ENCODE measurements at regions not wholly inside any gene's neighbourhood (a gene's known extent, or its start where the extent isn't known, plus 50 kb on each side); places are given as distances from the start of the nearest gene placed in this dataset.

DNA sequence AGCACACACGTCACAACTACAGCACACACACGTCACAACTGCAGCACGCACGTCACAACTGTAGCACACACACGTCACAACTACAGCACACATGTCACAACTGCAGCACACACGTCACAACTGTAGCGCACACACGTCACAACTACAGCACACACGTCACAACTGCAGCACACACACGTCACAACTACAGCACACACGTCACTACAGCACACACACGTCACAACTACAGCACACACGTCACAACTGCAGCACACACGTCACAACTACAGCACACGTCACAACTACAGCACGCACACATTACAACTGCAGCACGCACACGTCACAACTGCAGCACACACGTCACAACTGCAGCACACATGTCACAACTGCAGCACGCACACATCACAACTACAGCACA lies 322.6 kb upstream of the AJAP1 start:
- no peak overlapping the region for H3K4me3 Mint-ChIP-seq

DNA sequence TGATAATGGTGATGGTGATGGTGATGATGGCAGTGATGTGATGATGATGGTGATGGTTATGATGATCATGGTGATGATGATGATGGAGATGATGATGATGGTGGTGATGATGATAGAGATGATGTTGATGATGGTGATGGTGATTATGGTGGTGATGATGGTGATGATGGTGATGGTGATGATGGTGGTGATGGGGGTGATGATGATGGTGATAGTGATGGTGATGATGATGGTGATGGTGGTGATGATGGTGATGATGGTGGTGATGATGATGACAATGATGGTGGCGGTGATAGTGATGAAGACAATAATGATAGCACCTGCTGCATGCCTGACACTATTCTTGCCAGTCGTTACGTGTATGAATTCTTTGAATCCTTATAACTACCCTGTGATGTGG lies 317.9 kb upstream of the AJAP1 start:
- no peak for DNase-seq
- Mint-ChIP-seq H3K36me3 (ENCODE audit: low read depth) (peaks cover 21% of the 10 kb centered on the region; the same call in 1 of the 2 replicates), H3K4me1 (ENCODE audit: low read depth) (no peaks in the 10 kb centered on the region)

More for the DNA sequence above, 322.6 kb upstream of the AJAP1 start:
- Mint-ChIP-seq H3K27ac (no peak overlapping the region), H3K27me3 (ENCODE audit: insufficient read depth) (peaks cover 3% of the 10 kb centered on the region), H3K4me1 (ENCODE audit: low read depth) (no peaks in the 10 kb centered on the region), H3K36me3 (ENCODE audit: low read depth) (peaks cover 22% of the 10 kb centered on the region; the same call in 1 of the 2 replicates), H3K9me3 (peaks cover 71% of the 10 kb centered on the region)
- DNase-seq: no peak
- TF ChIP-seq CTCF (IDR thresholded peaks at IDR 0.05): no peak

GRCh38 chr1:4341421-4341820 lies 313.0 kb upstream of the AJAP1 start:
- no peaks in the 10 kb centered on the region for H3K4me1 Mint-ChIP-seq (ENCODE audit: low read depth)
- no peak overlapping the region for H3K4me3 Mint-ChIP-seq
- H3K9me3 Mint-ChIP-seq: peaks cover 76% of the 10 kb centered on the region
- peaks cover 3% of the 10 kb centered on the region; the same call in 1 of the 2 replicates for H3K27me3 Mint-ChIP-seq (ENCODE audit: insufficient read depth)
- no peak for TF ChIP-seq CTCF (IDR thresholded peaks at IDR 0.05)
- no peak overlapping the region for H3K27ac Mint-ChIP-seq
- H3K36me3 Mint-ChIP-seq (ENCODE audit: low read depth): peaks cover 12% of the 10 kb centered on the region; the same call in 1 of the 2 replicates
- no peak for DNase-seq

More for the DNA sequence above, 317.9 kb upstream of the AJAP1 start:
- no peak for TF ChIP-seq CTCF (IDR thresholded peaks at IDR 0.05)
- Mint-ChIP-seq H3K4me3 (no peak overlapping the region), H3K27ac (no peak overlapping the region), H3K9me3 (peaks cover 68% of the 10 kb centered on the region), H3K27me3 (ENCODE audit: insufficient read depth) (peaks cover 3% of the 10 kb centered on the region; the same call in 1 of the 2 replicates)

GRCh38 chr1:4344065-4344732 lies 310.2 kb upstream of the AJAP1 start:
- Mint-ChIP-seq H3K9me3 (peaks cover 73% of the 10 kb centered on the region), H3K36me3 (ENCODE audit: low read depth) (0 out of 2 replicates have a peak, but pooled peaks cover 7% of the 10 kb centered on the region), H3K4me1 (ENCODE audit: low read depth) (no peaks in the 10 kb centered on the region), H3K27me3 (ENCODE audit: insufficient read depth) (peaks cover 2% of the 10 kb centered on the region; the same call in 1 of the 2 replicates), H3K4me3 (no peak overlapping the region), H3K27ac (no peak overlapping the region)
- DNase-seq: no peak
- no peak for TF ChIP-seq CTCF (IDR thresholded peaks at IDR 0.05)

DNA sequence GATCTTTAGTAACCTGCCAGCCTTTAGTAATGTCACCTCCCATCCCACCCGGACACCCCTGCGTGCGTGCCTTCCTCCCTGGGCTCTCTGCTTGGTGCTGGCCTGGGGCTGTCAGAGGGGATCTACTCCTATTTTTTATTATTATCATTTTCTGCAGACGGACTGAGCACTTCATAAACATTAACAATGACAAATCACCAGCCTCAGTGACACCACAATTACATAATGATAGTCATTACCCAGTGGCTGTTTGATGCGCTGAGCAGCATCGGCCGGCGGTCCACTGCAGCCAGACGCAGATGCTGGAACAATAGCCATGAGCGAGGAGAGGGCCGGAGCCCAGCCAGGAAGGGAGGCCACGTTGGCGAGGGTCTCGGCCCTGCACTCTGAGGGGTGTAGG lies 309.3 kb upstream of the AJAP1 start:
- no peak for TF ChIP-seq CTCF (IDR thresholded peaks at IDR 0.05)

More for the DNA sequence above, 309.3 kb upstream of the AJAP1 start:
- DNase-seq: no peak
- Mint-ChIP-seq H3K4me1 (ENCODE audit: low read depth) (no peaks in the 10 kb centered on the region), H3K36me3 (ENCODE audit: low read depth) (no peaks in the 10 kb centered on the region), H3K27ac (no peak overlapping the region), H3K27me3 (ENCODE audit: insufficient read depth) (peaks cover 3% of the 10 kb centered on the region), H3K9me3 (peaks cover 73% of the 10 kb centered on the region), H3K4me3 (no peak overlapping the region)
